DMS153 (cell line): ENCODE measurements at regions not wholly inside any gene's neighbourhood (a gene's known extent, or its start where the extent isn't known, plus 50 kb on each side); places are given as distances from the start of the nearest gene placed in this dataset.
"Not testable (repeated sequence)": the region's sequence is repeated elsewhere in the genome, so short reads cannot be mapped to it uniquely, and the experiment has no call there.

ENCODE experiments used
- DNase-seq: peaks from one replicate; lab custom pipeline; 2025; lab: John Stamatoyannopoulos, UW

GRCh38 chr3:90206482-90206881, 1099.1 kb downstream of the EPHA3 start:
- not testable (repeated sequence) for DNase-seq

GRCh38 chr3:90207353-90208097, 1100.1 kb downstream of the EPHA3 start:
- not testable (repeated sequence) for DNase-seq

GRCh38 chr3:90221900-90222299, 1114.5 kb downstream of the EPHA3 start:
- DNase-seq = no peak

GRCh38 chr3:90241481-90241880, 1134.1 kb downstream of the EPHA3 start:
- no peak for DNase-seq

GRCh38 chr3:90253131-90253530, 1145.7 kb downstream of the EPHA3 start:
- DNase-seq = no peak

GRCh38 chr3:90261481-90262433, 1154.3 kb downstream of the EPHA3 start:
- DNase-seq = no peak
